ENCODE measurements at regions not wholly inside any gene's neighbourhood (a gene's known extent, or its start where the extent isn't known, plus 50 kb on each side); places are given as distances from the start of the nearest gene placed in this dataset.
A peak's percentile ranks its signal among the peaks of the same experiment; 100 is the strongest.

DNA sequence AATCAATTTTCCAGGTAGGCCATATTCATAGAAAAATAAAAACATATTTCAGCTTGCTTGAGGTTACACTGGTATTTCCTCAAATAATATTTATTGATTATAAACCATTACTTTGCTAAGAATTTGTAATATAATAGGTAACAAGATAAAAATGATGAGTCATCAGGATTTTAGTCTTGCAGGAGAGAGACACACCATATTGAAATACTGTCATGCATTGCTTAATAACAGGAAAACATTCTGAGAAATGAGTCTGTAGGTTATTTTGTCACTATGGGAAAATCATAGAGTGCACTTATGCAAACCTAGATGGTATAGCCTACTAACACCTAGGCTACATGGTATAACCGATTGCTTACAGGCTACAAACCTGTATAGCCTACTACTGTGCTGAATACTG, 990.5 kb downstream of the OTOL1 start:
- no peaks in the 10 kb centered on the region for H3K79me2 ChIP-seq (ENCODE audit: insufficient read depth, low read length)
- no peak overlapping the region for H2AFZ ChIP-seq (ENCODE audit: low read length)
- peaks cover 5% of the 10 kb centered on the region for H3K4me1 ChIP-seq (ENCODE audit: insufficient read depth, low read length)
- no peaks in the 10 kb centered on the region for H3K36me3 ChIP-seq (ENCODE audit: insufficient read depth, low read length)
- no peak for DNase-seq (ENCODE audit: insufficient read length, low spot score, missing footprints)
- no peaks in the 10 kb centered on the region for H3K27me3 ChIP-seq (ENCODE audit: insufficient read depth, low read length)
- H3K4me2 ChIP-seq (ENCODE audit: insufficient read depth, low read length) = no peak overlapping the region
- no peaks in the 10 kb centered on the region for H3K9me3 ChIP-seq (ENCODE audit: low read depth, low read length)
- TF ChIP-seq, protein P1, sequence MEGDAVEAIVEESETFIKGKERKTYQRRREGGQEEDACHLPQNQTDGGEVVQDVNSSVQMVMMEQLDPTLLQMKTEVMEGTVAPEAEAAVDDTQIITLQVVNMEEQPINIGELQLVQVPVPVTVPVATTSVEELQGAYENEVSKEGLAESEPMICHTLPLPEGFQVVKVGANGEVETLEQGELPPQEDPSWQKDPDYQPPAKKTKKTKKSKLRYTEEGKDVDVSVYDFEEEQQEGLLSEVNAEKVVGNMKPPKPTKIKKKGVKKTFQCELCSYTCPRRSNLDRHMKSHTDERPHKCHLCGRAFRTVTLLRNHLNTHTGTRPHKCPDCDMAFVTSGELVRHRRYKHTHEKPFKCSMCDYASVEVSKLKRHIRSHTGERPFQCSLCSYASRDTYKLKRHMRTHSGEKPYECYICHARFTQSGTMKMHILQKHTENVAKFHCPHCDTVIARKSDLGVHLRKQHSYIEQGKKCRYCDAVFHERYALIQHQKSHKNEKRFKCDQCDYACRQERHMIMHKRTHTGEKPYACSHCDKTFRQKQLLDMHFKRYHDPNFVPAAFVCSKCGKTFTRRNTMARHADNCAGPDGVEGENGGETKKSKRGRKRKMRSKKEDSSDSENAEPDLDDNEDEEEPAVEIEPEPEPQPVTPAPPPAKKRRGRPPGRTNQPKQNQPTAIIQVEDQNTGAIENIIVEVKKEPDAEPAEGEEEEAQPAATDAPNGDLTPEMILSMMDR (IDR thresholded peaks at IDR 0.05; ENCODE audit: extremely low read depth, low read depth, low read length) = no peak
- H3K27ac ChIP-seq (ENCODE audit: low read depth, low read length) = no peak overlapping the region
- no peaks in the 10 kb centered on the region for H4K20me1 ChIP-seq (ENCODE audit: insufficient read depth, low read length)
- H3K4me3 ChIP-seq (ENCODE audit: insufficient read depth, low read length) = no peak overlapping the region

DNA sequence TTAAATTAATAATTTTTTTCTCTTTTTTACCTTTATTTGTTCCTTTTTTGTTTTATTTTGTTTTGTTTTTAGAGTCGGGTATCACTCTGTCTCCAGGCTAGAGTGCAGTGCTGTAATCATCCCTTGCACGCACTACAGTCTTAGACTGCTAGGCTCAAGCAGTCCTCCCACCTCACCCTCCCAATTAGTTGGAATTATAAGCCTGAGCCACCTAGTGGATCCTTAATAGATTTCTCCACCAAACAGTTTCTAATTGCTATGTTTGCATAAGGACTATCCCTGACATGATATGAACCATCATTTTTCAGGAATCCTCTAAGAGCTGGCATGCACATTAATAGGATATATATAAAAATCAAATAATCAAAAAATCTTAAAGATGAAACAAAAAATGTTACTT, 993.2 kb downstream of the OTOL1 start:
- no peaks in the 10 kb centered on the region for H3K27me3 ChIP-seq (ENCODE audit: insufficient read depth, low read length)
- no peak for DNase-seq (ENCODE audit: insufficient read length, low spot score, missing footprints)
- peaks cover 14% of the 10 kb centered on the region for H3K4me1 ChIP-seq (ENCODE audit: insufficient read depth, low read length)
- TF ChIP-seq, protein P1 (IDR thresholded peaks at IDR 0.05; ENCODE audit: extremely low read depth, low read depth, low read length) = no peak
- H3K4me2 ChIP-seq (ENCODE audit: insufficient read depth, low read length) = no peak overlapping the region
- H4K20me1 ChIP-seq (ENCODE audit: insufficient read depth, low read length) = no peaks in the 10 kb centered on the region
- H3K4me3 ChIP-seq (ENCODE audit: insufficient read depth, low read length) = no peak overlapping the region
- H3K79me2 ChIP-seq (ENCODE audit: insufficient read depth, low read length) = no peaks in the 10 kb centered on the region
- no peak overlapping the region for H2AFZ ChIP-seq (ENCODE audit: low read length)
- no peaks in the 10 kb centered on the region for H3K9me3 ChIP-seq (ENCODE audit: low read depth, low read length)
- H3K36me3 ChIP-seq (ENCODE audit: insufficient read depth, low read length) = no peaks in the 10 kb centered on the region
- no peak overlapping the region for H3K27ac ChIP-seq (ENCODE audit: low read depth, low read length)

DNA sequence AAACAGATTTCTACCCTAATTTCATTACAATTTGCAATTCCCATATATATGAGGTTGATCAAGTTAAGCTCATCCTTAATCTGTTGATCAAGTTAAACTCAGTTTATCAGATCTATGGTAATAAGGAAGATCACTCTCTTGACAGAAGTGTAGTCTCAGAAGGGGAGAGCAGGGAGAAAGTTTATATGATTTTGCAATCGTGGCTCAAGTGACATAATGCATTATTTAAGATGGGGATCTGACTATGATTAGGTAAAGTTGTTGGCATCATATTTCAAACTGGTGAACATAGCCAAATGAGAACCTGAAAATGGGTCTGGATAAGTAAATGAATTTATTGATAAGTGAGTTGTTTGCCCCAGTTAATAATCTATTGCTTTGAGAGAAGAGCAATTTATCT, 995.3 kb downstream of the OTOL1 start:
- Histone ChIP-seq H3K4me1 (ENCODE audit: insufficient read depth, low read length) (peaks cover 14% of the 10 kb centered on the region), H2AFZ (ENCODE audit: low read length) (no peak overlapping the region), H3K4me3 (ENCODE audit: insufficient read depth, low read length) (no peak overlapping the region), H3K9me3 (ENCODE audit: low read depth, low read length) (no peaks in the 10 kb centered on the region), H3K27ac (ENCODE audit: low read depth, low read length) (peak overlapping the region; percentile 87), H3K4me2 (ENCODE audit: insufficient read depth, low read length) (peak overlapping the region; percentile 76), H3K79me2 (ENCODE audit: insufficient read depth, low read length) (no peaks in the 10 kb centered on the region), H4K20me1 (ENCODE audit: insufficient read depth, low read length) (no peaks in the 10 kb centered on the region), H3K36me3 (ENCODE audit: insufficient read depth, low read length) (no peaks in the 10 kb centered on the region), H3K27me3 (ENCODE audit: insufficient read depth, low read length) (no peaks in the 10 kb centered on the region)
- DNase-seq (ENCODE audit: insufficient read length, low spot score, missing footprints) = no peak
- TF ChIP-seq, protein P1 (IDR thresholded peaks at IDR 0.05; ENCODE audit: extremely low read depth, low read depth, low read length) = no peak

DNA sequence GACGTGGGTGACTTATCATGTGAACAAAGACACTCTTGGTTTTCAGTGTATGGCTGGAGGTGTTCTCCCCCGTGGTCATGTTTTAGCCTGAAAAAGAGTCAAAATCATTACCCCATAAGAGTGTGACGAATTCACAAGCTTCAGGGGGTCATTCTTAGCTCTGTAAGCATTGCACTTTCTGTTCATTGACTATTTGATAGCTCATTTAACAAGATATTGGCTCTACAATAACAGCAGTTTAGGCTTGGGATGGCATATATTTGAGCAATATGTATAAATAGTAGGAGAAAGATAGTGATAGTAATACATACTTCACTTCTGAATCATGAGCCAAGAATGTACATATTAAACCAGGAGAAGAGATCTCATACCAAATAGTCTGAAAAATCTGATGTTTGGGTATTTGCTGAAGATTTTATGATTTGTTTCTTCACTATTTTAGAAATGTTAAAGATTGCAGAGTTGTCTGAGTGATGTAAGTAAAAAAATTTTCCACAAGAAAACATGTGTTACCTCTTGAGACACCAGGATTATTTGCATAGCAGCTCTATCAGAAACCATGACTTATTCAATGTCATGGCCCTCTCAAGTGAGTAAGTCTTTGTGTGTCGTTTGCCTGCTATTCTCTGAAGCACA, 996.0 kb downstream of the OTOL1 start:
- Histone ChIP-seq H3K9me3 (ENCODE audit: low read depth, low read length) (no peaks in the 10 kb centered on the region), H3K4me2 (ENCODE audit: insufficient read depth, low read length) (peak overlapping the region; percentile 76), H3K36me3 (ENCODE audit: insufficient read depth, low read length) (no peaks in the 10 kb centered on the region), H3K79me2 (ENCODE audit: insufficient read depth, low read length) (no peaks in the 10 kb centered on the region), H3K27me3 (ENCODE audit: insufficient read depth, low read length) (no peaks in the 10 kb centered on the region), H3K4me1 (ENCODE audit: insufficient read depth, low read length) (peaks cover 14% of the 10 kb centered on the region), H4K20me1 (ENCODE audit: insufficient read depth, low read length) (no peaks in the 10 kb centered on the region), H3K27ac (ENCODE audit: low read depth, low read length) (peak overlapping the region; percentile 87), H3K4me3 (ENCODE audit: insufficient read depth, low read length) (peak overlapping the region; percentile 35), H2AFZ (ENCODE audit: low read length) (peak overlapping the region; percentile 47)
- DNase-seq (ENCODE audit: insufficient read length, low spot score, missing footprints) = peak; percentile 60
- TF ChIP-seq, protein P1 (IDR thresholded peaks at IDR 0.05; ENCODE audit: extremely low read depth, low read depth, low read length) = no peak

Measured in osteoblast (primary cell).